ENCODE measurements at regions not wholly inside any gene's neighbourhood (a gene's known extent, or its start where the extent isn't known, plus 50 kb on each side); places are given as distances from the start of the nearest gene placed in this dataset.

GRCh38 chr11:116353589-116353988 lies 419.2 kb downstream of the BUD13 start:
- intact Hi-C loops (cut with DNase I, micrococcal nuclease): loop anchor here in 1 of 2 donors (10.0 kb wide), 1 partner anchor 151 kb away; no protein-coding TSS in a partner anchor
- ATAC-seq (no peak), DNase-seq (no peak)
- Histone ChIP-seq H3K9me3 (no peaks in the 10 kb centered on the region), H3K4me3 (no peak overlapping the region), H3K4me1 (ENCODE audit: low read depth) (no peaks in the 10 kb centered on the region), H3K36me3 (ENCODE audit: low read depth) (no peaks in the 10 kb centered on the region)
- TF ChIP-seq CTCF (IDR thresholded peaks at IDR 0.05): no peak

- Histone ChIP-seq H3K4me1 (ENCODE audit: low read depth) (no peaks in the 10 kb centered on the region), H3K4me3 (no peak overlapping the region), H3K9me3 (no peaks in the 10 kb centered on the region), H3K36me3 (ENCODE audit: low read depth) (no peaks in the 10 kb centered on the region)
- ATAC-seq (no peak), DNase-seq (no peak)
- intact Hi-C loops (cut with DNase I, micrococcal nuclease): loop anchor here in 1 of 2 donors (10.0 kb wide), 1 partner anchor 152 kb away; no protein-coding TSS in a partner anchor
- no peak for TF ChIP-seq CTCF (IDR thresholded peaks at IDR 0.05)
Measured at GRCh38 chr11:116352881-116353280, 419.9 kb downstream of the BUD13 start.

GRCh38 chr11:116348226-116348625 lies 424.6 kb downstream of the BUD13 start:
- no peaks in the 10 kb centered on the region for H3K4me1 ChIP-seq (ENCODE audit: low read depth)
- H3K36me3 ChIP-seq (ENCODE audit: low read depth): no peaks in the 10 kb centered on the region
- ATAC-seq: peak; percentile 28
- no peak overlapping the region for H3K4me3 ChIP-seq
- H3K9me3 ChIP-seq: no peaks in the 10 kb centered on the region
- peak in 1 of 3 donors; percentile 18 for DNase-seq
- intact Hi-C loops (cut with DNase I, micrococcal nuclease): no loop called here
- TF ChIP-seq CTCF (IDR thresholded peaks at IDR 0.05): no peak

- Histone ChIP-seq H3K36me3 (ENCODE audit: low read depth) (no peaks in the 10 kb centered on the region), H3K4me3 (no peak overlapping the region), H3K4me1 (ENCODE audit: low read depth) (no peaks in the 10 kb centered on the region), H3K9me3 (no peaks in the 10 kb centered on the region)
- no peak for TF ChIP-seq CTCF (IDR thresholded peaks at IDR 0.05)
- intact Hi-C loops (cut with DNase I, micrococcal nuclease): no loop called here
- ATAC-seq: no peak
- no peak for DNase-seq
Measured at GRCh38 chr11:116345575-116345974, 427.2 kb downstream of the BUD13 start.

GRCh38 chr11:116344601-116345000 lies 428.2 kb downstream of the BUD13 start:
- H3K9me3 ChIP-seq: no peaks in the 10 kb centered on the region
- ATAC-seq: no peak
- H3K4me3 ChIP-seq: no peak overlapping the region
- no peak for TF ChIP-seq CTCF (IDR thresholded peaks at IDR 0.05)
- H3K4me1 ChIP-seq (ENCODE audit: low read depth): no peaks in the 10 kb centered on the region
- H3K36me3 ChIP-seq (ENCODE audit: low read depth): no peaks in the 10 kb centered on the region
- intact Hi-C loops (cut with DNase I, micrococcal nuclease): no loop called here
- no peak for DNase-seq

- no peak for ATAC-seq
- Histone ChIP-seq H3K4me1 (ENCODE audit: low read depth) (no peaks in the 10 kb centered on the region), H3K9me3 (no peaks in the 10 kb centered on the region), H3K4me3 (no peak overlapping the region), H3K36me3 (ENCODE audit: low read depth) (no peaks in the 10 kb centered on the region)
- TF ChIP-seq CTCF (IDR thresholded peaks at IDR 0.05): no peak
- no peak for DNase-seq
- intact Hi-C loops (cut with DNase I, micrococcal nuclease): no loop called here
Measured at GRCh38 chr11:116343270-116343669, 429.5 kb downstream of the BUD13 start.
